ENCODE measurements at regions not wholly inside any gene's neighbourhood (a gene's known extent, or its start where the extent isn't known, plus 50 kb on each side); places are given as distances from the start of the nearest gene placed in this dataset.
A peak's percentile ranks its signal among the peaks of the same experiment; 100 is the strongest.

DNA sequence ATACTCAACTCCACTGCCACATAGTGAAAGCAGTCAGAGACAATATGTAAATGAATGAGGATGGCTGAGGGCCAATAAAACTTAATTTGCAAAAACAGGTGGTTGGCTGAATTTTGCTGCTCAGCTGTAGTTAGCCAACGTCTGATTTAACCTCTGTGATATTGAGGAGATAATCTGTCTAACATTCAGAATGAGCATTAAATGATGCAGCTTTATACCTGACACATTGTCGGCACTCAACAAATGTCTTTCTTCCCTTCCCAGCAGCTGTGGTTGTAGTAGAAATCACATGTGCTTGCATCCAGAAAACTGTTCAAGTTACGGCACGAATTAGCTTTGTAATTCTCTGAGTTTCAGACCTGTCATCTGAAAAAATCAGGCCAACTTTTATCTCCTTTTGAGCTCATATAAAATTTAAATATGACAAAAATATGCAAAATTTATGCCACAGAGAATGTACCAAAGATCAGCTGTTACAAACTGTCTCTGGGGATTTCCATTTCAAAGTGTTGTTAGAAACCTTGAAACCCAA lies 1239.7 kb downstream of the GATA3 start:
- Histone ChIP-seq H3K36me3 (ENCODE audit: control insufficient read depth in 3 of 3, insufficient read depth in 2 of 3, low read depth in 1 of 3, low read length in 3 of 3) (no peaks in the 10 kb centered on the region), H3K4me3 (ENCODE audit: low read depth in 1 of 3, low read length in 3 of 3) (no peak overlapping the region), H3K27ac (ENCODE audit: low read depth in 1 of 3, low read length in 2 of 3) (no peak overlapping the region), H3K27me3 (ENCODE audit: control insufficient read depth in 3 of 3, insufficient read depth in 3 of 3, low read length in 3 of 3) (no peaks in the 10 kb centered on the region), H3K9me3 (ENCODE audit: control insufficient read depth in 2 of 2, insufficient read depth in 1 of 2, low read depth in 1 of 2, low read length in 1 of 2) (no peaks in the 10 kb centered on the region), H3K4me1 (ENCODE audit: control insufficient read depth in 3 of 3, insufficient read depth in 2 of 3, low read depth in 1 of 3, low read length in 2 of 3) (no peaks in the 10 kb centered on the region)
- WGBS, 3 donors = 51 to 57% (median 53%) methylated on average over 4 of the region's 4 CpGs
- FAIRE-seq (no peak), DNase-seq (no peak)

DNA sequence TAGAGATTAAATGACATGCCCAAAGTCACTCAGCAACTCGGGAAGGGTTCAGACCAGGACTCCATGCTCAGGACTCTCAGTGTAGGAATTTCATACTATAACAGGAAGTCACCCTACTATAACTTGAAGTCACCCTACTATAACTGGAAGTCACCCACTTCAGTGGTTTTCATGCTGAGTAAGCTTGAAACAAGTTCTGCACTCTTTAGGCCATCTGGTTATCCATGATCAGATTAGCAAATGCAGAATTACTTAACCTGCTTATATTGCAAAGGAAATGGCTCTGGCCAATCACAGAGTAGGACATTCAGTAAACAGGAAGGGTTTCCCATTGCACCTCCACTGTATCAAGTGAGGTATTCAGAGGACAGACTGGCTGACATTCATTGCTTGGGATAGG lies 1240.4 kb downstream of the GATA3 start:
- FAIRE-seq (no peak), DNase-seq (no peak)
- WGBS, 3 donors = 58 to 71% (median 67%) methylated on average over 1 of the region's 1 CpG
- Histone ChIP-seq H3K4me1 (ENCODE audit: control insufficient read depth in 3 of 3, insufficient read depth in 2 of 3, low read depth in 1 of 3, low read length in 2 of 3) (no peaks in the 10 kb centered on the region), H3K27ac (ENCODE audit: low read depth in 1 of 3, low read length in 2 of 3) (no peak overlapping the region), H3K27me3 (ENCODE audit: control insufficient read depth in 3 of 3, insufficient read depth in 3 of 3, low read length in 3 of 3) (no peaks in the 10 kb centered on the region), H3K4me3 (ENCODE audit: low read depth in 1 of 3, low read length in 3 of 3) (no peak overlapping the region), H3K9me3 (ENCODE audit: control insufficient read depth in 2 of 2, insufficient read depth in 1 of 2, low read depth in 1 of 2, low read length in 1 of 2) (no peaks in the 10 kb centered on the region), H3K36me3 (ENCODE audit: control insufficient read depth in 3 of 3, insufficient read depth in 2 of 3, low read depth in 1 of 3, low read length in 3 of 3) (no peaks in the 10 kb centered on the region)

DNA sequence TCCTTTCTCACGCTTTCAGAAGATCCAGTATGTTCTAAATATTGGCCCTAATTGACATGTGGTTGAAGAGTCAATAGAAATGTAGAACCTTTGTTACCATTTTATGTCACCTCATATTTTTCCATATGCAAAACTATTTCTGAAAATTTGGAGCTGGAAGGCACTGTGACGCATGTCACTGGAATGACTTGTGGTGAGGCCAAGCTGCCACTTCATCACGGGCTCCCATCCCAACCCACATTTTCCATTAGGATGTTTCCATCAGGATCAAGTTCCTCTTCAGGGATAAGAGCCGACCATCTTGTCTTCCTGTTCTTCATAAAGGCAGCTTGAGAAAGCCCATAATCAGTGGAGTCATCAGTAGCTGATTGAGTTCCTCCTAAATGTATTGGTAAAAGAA lies 1241.7 kb downstream of the GATA3 start:
- Histone ChIP-seq H3K4me3 (ENCODE audit: low read depth in 1 of 3, low read length in 3 of 3) (no peak overlapping the region), H3K27me3 (ENCODE audit: control insufficient read depth in 3 of 3, insufficient read depth in 3 of 3, low read length in 3 of 3) (no peaks in the 10 kb centered on the region), H3K27ac (ENCODE audit: low read depth in 1 of 3, low read length in 2 of 3) (no peak overlapping the region), H3K9me3 (ENCODE audit: control insufficient read depth in 2 of 2, insufficient read depth in 1 of 2, low read depth in 1 of 2, low read length in 1 of 2) (no peaks in the 10 kb centered on the region), H3K4me1 (ENCODE audit: control insufficient read depth in 3 of 3, insufficient read depth in 2 of 3, low read depth in 1 of 3, low read length in 2 of 3) (no peaks in the 10 kb centered on the region), H3K36me3 (ENCODE audit: control insufficient read depth in 3 of 3, insufficient read depth in 2 of 3, low read depth in 1 of 3, low read length in 3 of 3) (no peaks in the 10 kb centered on the region)
- 80 to 86% (median 84%) methylated on average over 4 of the region's 4 CpGs for WGBS, 3 donors
- FAIRE-seq (no peak), DNase-seq (no peak)

DNA sequence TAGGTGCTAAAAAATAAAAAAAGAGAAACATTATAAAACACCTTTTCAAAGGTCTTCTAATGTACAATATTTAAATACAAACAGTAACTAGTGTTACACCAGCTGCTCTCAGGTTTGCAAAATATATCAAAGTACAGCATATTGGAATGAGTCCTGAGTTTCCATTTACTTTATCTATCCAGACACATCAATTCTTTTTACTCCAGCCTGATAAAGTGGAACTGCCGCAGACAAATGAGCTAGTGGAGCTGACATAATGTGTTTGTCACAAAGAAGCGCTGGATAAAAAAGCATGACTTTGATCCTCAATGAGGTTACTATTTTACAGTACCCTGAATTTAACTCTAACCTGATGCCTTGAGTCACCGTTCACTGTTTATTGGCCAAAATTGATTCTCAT lies 1243.1 kb downstream of the GATA3 start:
- Histone ChIP-seq H3K27ac (ENCODE audit: low read depth in 1 of 3, low read length in 2 of 3) (no peak overlapping the region), H3K36me3 (ENCODE audit: control insufficient read depth in 3 of 3, insufficient read depth in 2 of 3, low read depth in 1 of 3, low read length in 3 of 3) (no peaks in the 10 kb centered on the region), H3K4me3 (ENCODE audit: low read depth in 1 of 3, low read length in 3 of 3) (no peak overlapping the region), H3K4me1 (ENCODE audit: control insufficient read depth in 3 of 3, insufficient read depth in 2 of 3, low read depth in 1 of 3, low read length in 2 of 3) (no peaks in the 10 kb centered on the region), H3K9me3 (ENCODE audit: control insufficient read depth in 2 of 2, insufficient read depth in 1 of 2, low read depth in 1 of 2, low read length in 1 of 2) (no peaks in the 10 kb centered on the region), H3K27me3 (ENCODE audit: control insufficient read depth in 3 of 3, insufficient read depth in 3 of 3, low read length in 3 of 3) (no peaks in the 10 kb centered on the region)
- DNase-seq = no peak
- FAIRE-seq = no peak
- WGBS, 3 donors = 41 to 73% (median 56%) methylated on average over 3 of the region's 3 CpGs

DNA sequence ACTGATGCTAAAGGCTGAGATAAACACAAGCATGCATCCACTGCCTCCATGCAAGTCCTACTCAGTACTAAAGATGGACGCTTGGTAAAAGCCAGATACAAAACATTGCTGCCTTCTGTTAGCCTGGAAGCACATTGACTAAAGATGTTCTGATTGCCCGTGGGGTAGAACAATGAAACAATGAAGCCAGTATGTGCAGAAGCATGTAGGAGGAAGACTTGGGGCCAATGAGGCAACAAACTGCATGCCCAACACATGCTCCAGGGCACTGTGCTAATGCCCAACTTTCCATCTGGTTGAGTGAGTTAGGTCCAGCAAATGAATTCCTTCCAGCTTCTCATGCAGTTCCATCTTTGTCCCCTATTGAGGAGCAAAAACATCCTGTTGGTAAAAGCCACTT lies 1245.5 kb downstream of the GATA3 start:
- FAIRE-seq (no peak), DNase-seq (no peak)
- H3K4me3 ChIP-seq (ENCODE audit: low read depth in 1 of 3, low read length in 3 of 3) = no peak overlapping the region
- H3K27ac ChIP-seq (ENCODE audit: low read depth in 1 of 3, low read length in 2 of 3) = no peak overlapping the region
- no peaks in the 10 kb centered on the region for H3K4me1 ChIP-seq (ENCODE audit: control insufficient read depth in 3 of 3, insufficient read depth in 2 of 3, low read depth in 1 of 3, low read length in 2 of 3)
- 71 to 81% (median 80%) methylated on average over 2 of the region's 2 CpGs for WGBS, 3 donors
- H3K36me3 ChIP-seq (ENCODE audit: control insufficient read depth in 3 of 3, insufficient read depth in 2 of 3, low read depth in 1 of 3, low read length in 3 of 3) = no peaks in the 10 kb centered on the region
- H3K27me3 ChIP-seq (ENCODE audit: control insufficient read depth in 3 of 3, insufficient read depth in 3 of 3, low read length in 3 of 3) = no peaks in the 10 kb centered on the region
- no peaks in the 10 kb centered on the region for H3K9me3 ChIP-seq (ENCODE audit: control insufficient read depth in 2 of 2, insufficient read depth in 1 of 2, low read depth in 1 of 2, low read length in 1 of 2)

DNA sequence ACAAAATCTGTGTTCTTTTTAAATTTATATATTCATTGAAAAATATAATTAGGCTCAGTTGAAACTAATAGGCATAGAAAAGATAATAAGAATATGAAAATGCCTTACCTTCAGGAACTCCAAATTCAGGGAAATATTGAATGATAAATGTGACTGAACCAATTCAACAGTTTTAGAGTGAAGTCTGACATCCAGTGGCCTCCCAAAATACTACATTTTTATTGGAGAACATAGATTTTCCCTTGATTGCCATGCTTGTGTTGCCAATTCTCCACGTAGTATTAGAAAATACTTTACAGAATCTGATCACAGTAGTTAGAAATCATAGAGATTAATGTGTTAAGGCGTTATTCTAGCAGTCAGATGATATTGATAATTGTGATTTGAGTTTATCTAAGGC lies 1246.7 kb downstream of the GATA3 start:
- H3K9me3 ChIP-seq (ENCODE audit: control insufficient read depth in 2 of 2, insufficient read depth in 1 of 2, low read depth in 1 of 2, low read length in 1 of 2) = no peaks in the 10 kb centered on the region
- WGBS, 3 donors = 39 to 56% (median 52%) methylated on average over 2 of the region's 2 CpGs
- no peak for DNase-seq
- FAIRE-seq = no peak
- H3K4me1 ChIP-seq (ENCODE audit: control insufficient read depth in 3 of 3, insufficient read depth in 2 of 3, low read depth in 1 of 3, low read length in 2 of 3) = no peaks in the 10 kb centered on the region
- H3K27me3 ChIP-seq (ENCODE audit: control insufficient read depth in 3 of 3, insufficient read depth in 3 of 3, low read length in 3 of 3) = no peaks in the 10 kb centered on the region
- no peaks in the 10 kb centered on the region for H3K36me3 ChIP-seq (ENCODE audit: control insufficient read depth in 3 of 3, insufficient read depth in 2 of 3, low read depth in 1 of 3, low read length in 3 of 3)
- no peak overlapping the region for H3K27ac ChIP-seq (ENCODE audit: low read depth in 1 of 3, low read length in 2 of 3)
- no peak overlapping the region for H3K4me3 ChIP-seq (ENCODE audit: low read depth in 1 of 3, low read length in 3 of 3)

DNA sequence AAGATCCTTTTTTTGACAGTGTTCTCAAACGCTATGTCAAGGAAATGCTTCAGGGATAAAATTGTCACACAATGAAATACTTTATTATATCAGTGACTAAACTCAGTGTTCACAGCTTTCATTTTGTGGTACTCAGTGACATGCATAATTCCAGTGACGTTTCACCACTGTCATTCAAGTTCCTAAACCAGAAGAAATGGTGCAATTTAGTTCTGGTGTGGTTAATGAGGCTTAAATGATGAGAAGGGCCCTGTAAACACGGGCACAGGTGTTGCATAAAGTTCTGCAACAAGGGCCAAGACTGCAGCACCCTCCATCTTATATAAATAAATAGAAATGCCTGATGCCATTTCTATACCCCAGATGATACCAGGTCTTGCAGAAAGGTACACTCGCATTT lies 1247.1 kb downstream of the GATA3 start:
- FAIRE-seq (no peak), DNase-seq (no peak)
- no peak overlapping the region for H3K27ac ChIP-seq (ENCODE audit: low read depth in 1 of 3, low read length in 2 of 3)
- no peak overlapping the region for H3K4me3 ChIP-seq (ENCODE audit: low read depth in 1 of 3, low read length in 3 of 3)
- H3K36me3 ChIP-seq (ENCODE audit: control insufficient read depth in 3 of 3, insufficient read depth in 2 of 3, low read depth in 1 of 3, low read length in 3 of 3) = no peaks in the 10 kb centered on the region
- H3K27me3 ChIP-seq (ENCODE audit: control insufficient read depth in 3 of 3, insufficient read depth in 3 of 3, low read length in 3 of 3) = no peaks in the 10 kb centered on the region
- H3K4me1 ChIP-seq (ENCODE audit: control insufficient read depth in 3 of 3, insufficient read depth in 2 of 3, low read depth in 1 of 3, low read length in 2 of 3) = no peaks in the 10 kb centered on the region
- no peaks in the 10 kb centered on the region for H3K9me3 ChIP-seq (ENCODE audit: control insufficient read depth in 2 of 2, insufficient read depth in 1 of 2, low read depth in 1 of 2, low read length in 1 of 2)
- 57 to 68% (median 62%) methylated on average over 4 of the region's 4 CpGs for WGBS, 3 donors

DNA sequence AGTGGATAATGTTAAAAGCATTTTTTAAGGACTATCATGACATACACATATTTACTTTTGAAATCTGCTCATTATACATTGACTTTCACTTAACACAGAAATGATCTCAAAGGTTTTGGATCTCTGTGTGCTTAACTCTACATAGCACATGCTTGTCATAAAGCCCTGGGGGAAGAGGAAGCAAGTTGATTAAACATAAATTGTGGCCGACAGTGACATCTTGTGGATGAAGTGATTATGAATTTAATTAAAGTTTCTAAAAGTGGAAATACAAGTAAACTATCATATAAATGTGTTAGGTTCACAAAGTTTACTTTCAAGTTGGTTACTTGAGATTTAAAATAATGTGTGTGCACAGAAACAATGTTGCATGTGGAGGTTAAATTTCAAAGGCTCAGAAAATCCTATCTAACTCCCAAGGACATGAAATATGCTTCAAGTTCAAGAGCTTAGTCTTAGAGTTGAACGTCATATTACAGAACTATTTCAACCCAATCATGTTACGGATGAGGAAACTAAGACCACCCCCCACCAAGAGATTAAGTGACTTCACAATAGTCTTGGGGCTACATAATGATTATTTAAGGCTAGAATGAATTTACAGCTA lies 1247.8 kb downstream of the GATA3 start:
- H3K4me3 ChIP-seq (ENCODE audit: low read depth in 1 of 3, low read length in 3 of 3) = no peak overlapping the region
- FAIRE-seq (peak; percentile 64), DNase-seq (peak; percentile 50 to 53)
- no peaks in the 10 kb centered on the region for H3K27me3 ChIP-seq (ENCODE audit: control insufficient read depth in 3 of 3, insufficient read depth in 3 of 3, low read length in 3 of 3)
- WGBS, 3 donors = 31 to 46% (median 38%) methylated on average over 3 of the region's 3 CpGs
- no peaks in the 10 kb centered on the region for H3K36me3 ChIP-seq (ENCODE audit: control insufficient read depth in 3 of 3, insufficient read depth in 2 of 3, low read depth in 1 of 3, low read length in 3 of 3)
- H3K4me1 ChIP-seq (ENCODE audit: control insufficient read depth in 3 of 3, insufficient read depth in 2 of 3, low read depth in 1 of 3, low read length in 2 of 3) = no peaks in the 10 kb centered on the region
- no peak overlapping the region for H3K27ac ChIP-seq (ENCODE audit: low read depth in 1 of 3, low read length in 2 of 3)
- no peaks in the 10 kb centered on the region for H3K9me3 ChIP-seq (ENCODE audit: control insufficient read depth in 2 of 2, insufficient read depth in 1 of 2, low read depth in 1 of 2, low read length in 1 of 2)

DNA sequence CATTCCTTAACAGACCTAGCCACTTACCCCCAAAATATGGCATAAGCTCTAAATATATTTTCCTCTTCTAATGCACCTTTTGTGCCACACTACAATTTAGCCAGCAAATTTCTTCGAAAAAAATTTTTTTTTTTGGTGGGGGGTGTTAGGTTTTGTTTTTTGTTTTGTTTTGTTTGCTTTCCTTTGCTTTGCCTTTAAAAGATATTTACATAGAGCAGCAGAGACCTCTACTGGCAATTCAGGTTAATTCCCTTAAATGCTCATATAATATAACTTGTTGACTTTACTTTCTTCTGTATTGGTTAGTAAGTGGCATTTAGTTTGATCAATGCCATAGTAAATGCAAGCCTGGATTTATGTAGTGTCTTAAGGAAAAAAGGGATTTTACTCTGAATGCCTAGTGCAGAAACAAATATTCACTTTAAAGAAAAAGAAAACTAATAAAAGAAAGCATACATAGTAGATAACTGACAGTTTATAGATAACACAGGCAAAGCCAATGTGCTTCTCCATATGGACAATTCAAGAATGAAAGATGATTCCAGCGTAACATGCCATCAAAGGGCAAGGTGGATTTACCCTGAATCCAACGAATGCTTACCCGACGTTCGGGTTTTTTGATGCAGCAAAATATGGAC lies 1250.6 kb downstream of the GATA3 start:
- Histone ChIP-seq H3K36me3 (ENCODE audit: control insufficient read depth in 3 of 3, insufficient read depth in 2 of 3, low read depth in 1 of 3, low read length in 3 of 3) (no peaks in the 10 kb centered on the region), H3K4me1 (ENCODE audit: control insufficient read depth in 3 of 3, insufficient read depth in 2 of 3, low read depth in 1 of 3, low read length in 2 of 3) (no peaks in the 10 kb centered on the region), H3K27ac (ENCODE audit: low read depth in 1 of 3, low read length in 2 of 3) (no peak overlapping the region), H3K27me3 (ENCODE audit: control insufficient read depth in 3 of 3, insufficient read depth in 3 of 3, low read length in 3 of 3) (no peaks in the 10 kb centered on the region), H3K4me3 (ENCODE audit: low read depth in 1 of 3, low read length in 3 of 3) (no peak overlapping the region), H3K9me3 (ENCODE audit: control insufficient read depth in 2 of 2, insufficient read depth in 1 of 2, low read depth in 1 of 2, low read length in 1 of 2) (no peaks in the 10 kb centered on the region)
- WGBS, 3 donors = 61 to 74% (median 70%) methylated on average over 6 of the region's 6 CpGs
- DNase-seq (peak in 1 of 2 donors; percentile 11), FAIRE-seq (no peak)

Measured in small intestine (tissue), 7 donors.